Loucy (cell line): ENCODE measurements at regions not wholly inside any gene's neighbourhood (a gene's known extent, or its start where the extent isn't known, plus 50 kb on each side); places are given as distances from the start of the nearest gene placed in this dataset.

Source experiments
- H2AFZ ChIP-seq: fragments of 200-600 bp; sonication (generic); 2 replicates; pipeline ENCODE4 v1.6.0; 2016; ENCODE audit warnings: antibody characterized with exemption, mild to moderate bottlenecking, low read length, moderate library complexity
- H3F3A ChIP-seq: fragments of 200-600 bp; 2 replicates; pipeline ENCODE4 v1.6.0; 2016; ENCODE audit warnings: antibody characterized with exemption, low read depth, mild to moderate bottlenecking
- H3K27me3 ChIP-seq: fragments of 200-600 bp; sonication (generic); 2 replicates; pipeline ENCODE4 v1.6.1; 2014; ENCODE audit warnings: low read length, mild to moderate bottlenecking; ENCODE audit not compliant: insufficient read depth, poor library complexity, severe bottlenecking
- H3K36me3 ChIP-seq: fragments of 200-600 bp; sonication (generic); 2 replicates; pipeline ENCODE4 v1.6.1; 2016; ENCODE audit warnings: low read length; ENCODE audit not compliant: insufficient read depth
- H3K4me1 ChIP-seq: fragments of 200-600 bp; sonication (generic); 2 replicates; pipeline ENCODE4 v1.5.1; 2014; ENCODE audit warnings: low read length, mild to moderate bottlenecking; ENCODE audit not compliant: insufficient read depth, poor library complexity, severe bottlenecking
- H3K4me2 ChIP-seq: fragments of 200-600 bp; sonication (generic); 2 replicates; pipeline ENCODE4 v1.6.0; 2014; ENCODE audit warnings: antibody characterized with exemption, low read length, low read depth, mild to moderate bottlenecking; ENCODE audit not compliant: poor library complexity, severe bottlenecking
- H3K4me3 ChIP-seq: fragments of 200-600 bp; sonication (generic); 2 replicates; pipeline ENCODE4 v1.5.1; 2014; ENCODE audit warnings: low read length, mild to moderate bottlenecking, mixed read lengths; ENCODE audit not compliant: poor library complexity, severe bottlenecking
- H3K79me2 ChIP-seq: fragments of 200-600 bp; sonication (generic); 2 replicates; pipeline ENCODE4 v1.6.1; 2014; ENCODE audit warnings: low read length; ENCODE audit not compliant: insufficient read depth
- H3K9ac ChIP-seq: fragments of 200-600 bp; sonication (generic); 2 replicates; pipeline ENCODE4 v1.6.0; 2014; ENCODE audit warnings: mild to moderate bottlenecking, low read depth, low read length, moderate library complexity; ENCODE audit not compliant: poor library complexity, severe bottlenecking
- H3K9me2 ChIP-seq: fragments of 200-600 bp; sonication (generic); replicated peaks from 2 replicates; pipeline ENCODE4 v1.6.1; 2016; ENCODE audit warnings: low read depth, low read length, mixed read lengths
- H3K9me3 ChIP-seq: fragments of 200-600 bp; sonication (generic); 2 replicates; pipeline ENCODE4 v1.6.1; 2014; ENCODE audit warnings: mild to moderate bottlenecking, antibody characterized with exemption, low read length, low read depth; ENCODE audit not compliant: insufficient read depth
- H4K20me1 ChIP-seq: fragments of 200-600 bp; sonication (generic); 2 replicates; pipeline ENCODE4 v1.6.0; 2014; ENCODE audit warnings: antibody characterized with exemption, low read length, mild to moderate bottlenecking; ENCODE audit not compliant: insufficient read depth, poor library complexity, severe bottlenecking
- EZH2phosphoT487 ChIP-seq: fragments of 200-600 bp; IDR thresholded peaks from 2 replicates; pipeline ENCODE4 v1.6.1; 2018; ENCODE audit warnings: antibody characterized with exemption, mild to moderate bottlenecking, moderate library complexity, borderline replicate concordance
- TF ChIP-seq, protein P1 (sequence below): fragments of 200-600 bp; sonication (generic); conservative IDR thresholded peaks from 2 replicates; pipeline ENCODE4 v1.5.1; 2014; ENCODE audit warnings: mild to moderate bottlenecking, antibody characterized with exemption, low read length

DNA sequence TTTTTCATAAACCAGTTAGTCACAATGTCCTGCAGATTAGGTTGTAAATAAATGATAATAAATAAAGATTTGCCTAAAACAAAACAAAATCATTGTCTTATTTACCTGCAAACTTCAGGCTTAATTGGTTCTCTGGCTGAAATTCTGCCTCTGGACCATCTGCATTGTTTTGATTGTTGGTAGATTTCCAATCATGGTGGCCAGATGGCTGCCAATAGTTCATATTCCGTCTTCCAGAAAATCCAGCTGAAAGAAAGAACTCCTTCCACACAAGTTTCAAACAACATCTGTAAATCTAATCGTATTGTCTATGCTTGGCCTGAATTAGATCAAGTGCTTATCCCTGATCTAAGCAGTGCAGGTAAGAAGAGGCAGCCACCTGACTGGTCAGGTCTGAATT is 771.1 kb upstream of the ZEB2 start:
- TF ChIP-seq, protein P1, sequence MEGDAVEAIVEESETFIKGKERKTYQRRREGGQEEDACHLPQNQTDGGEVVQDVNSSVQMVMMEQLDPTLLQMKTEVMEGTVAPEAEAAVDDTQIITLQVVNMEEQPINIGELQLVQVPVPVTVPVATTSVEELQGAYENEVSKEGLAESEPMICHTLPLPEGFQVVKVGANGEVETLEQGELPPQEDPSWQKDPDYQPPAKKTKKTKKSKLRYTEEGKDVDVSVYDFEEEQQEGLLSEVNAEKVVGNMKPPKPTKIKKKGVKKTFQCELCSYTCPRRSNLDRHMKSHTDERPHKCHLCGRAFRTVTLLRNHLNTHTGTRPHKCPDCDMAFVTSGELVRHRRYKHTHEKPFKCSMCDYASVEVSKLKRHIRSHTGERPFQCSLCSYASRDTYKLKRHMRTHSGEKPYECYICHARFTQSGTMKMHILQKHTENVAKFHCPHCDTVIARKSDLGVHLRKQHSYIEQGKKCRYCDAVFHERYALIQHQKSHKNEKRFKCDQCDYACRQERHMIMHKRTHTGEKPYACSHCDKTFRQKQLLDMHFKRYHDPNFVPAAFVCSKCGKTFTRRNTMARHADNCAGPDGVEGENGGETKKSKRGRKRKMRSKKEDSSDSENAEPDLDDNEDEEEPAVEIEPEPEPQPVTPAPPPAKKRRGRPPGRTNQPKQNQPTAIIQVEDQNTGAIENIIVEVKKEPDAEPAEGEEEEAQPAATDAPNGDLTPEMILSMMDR: no peak
- TF ChIP-seq EZH2phosphoT487: no peak
- H4K20me1 ChIP-seq: no peaks in the 10 kb centered on the region
- H3K4me3 ChIP-seq: no peak overlapping the region
- H3K27me3 ChIP-seq: peaks cover 9% of the 10 kb centered on the region
- no peaks in the 10 kb centered on the region for H3K9me2 ChIP-seq
- no peaks in the 10 kb centered on the region for H3K36me3 ChIP-seq
- peaks cover 14% of the 10 kb centered on the region for H3K4me1 ChIP-seq
- no peaks in the 10 kb centered on the region for H3K9me3 ChIP-seq
- no peaks in the 10 kb centered on the region for H3F3A ChIP-seq
- no peak overlapping the region for H3K9ac ChIP-seq
- H3K4me2 ChIP-seq: no peak overlapping the region
- no peaks in the 10 kb centered on the region for H3K79me2 ChIP-seq
- no peak overlapping the region for H2AFZ ChIP-seq

DNA sequence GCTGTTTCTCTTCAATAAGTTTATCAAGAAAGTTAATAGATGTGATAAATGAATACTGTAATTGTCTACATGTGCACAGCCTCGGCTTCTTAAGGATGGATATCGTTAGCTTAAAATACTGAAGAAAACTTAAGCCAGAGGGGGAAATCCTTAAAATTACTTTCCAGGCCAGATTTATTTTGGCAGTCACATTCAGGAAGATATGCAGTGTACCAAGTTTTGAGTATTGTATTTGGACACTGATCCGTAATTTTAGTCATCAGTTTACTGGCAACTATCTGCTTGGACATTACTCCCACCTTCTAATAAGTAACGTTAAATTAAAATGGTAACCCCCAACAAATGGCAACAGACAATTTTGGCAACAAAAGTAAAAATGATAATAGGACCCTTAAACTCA is 770.0 kb upstream of the ZEB2 start:
- no peaks in the 10 kb centered on the region for H3K9me2 ChIP-seq
- no peak overlapping the region for H3K4me3 ChIP-seq
- H3K27me3 ChIP-seq: peaks cover 9% of the 10 kb centered on the region
- H3F3A ChIP-seq: no peaks in the 10 kb centered on the region
- H3K9ac ChIP-seq: no peak overlapping the region
- H2AFZ ChIP-seq: no peak overlapping the region
- TF ChIP-seq EZH2phosphoT487: no peak
- TF ChIP-seq, protein P1: no peak
- peaks cover 14% of the 10 kb centered on the region for H3K4me1 ChIP-seq
- no peaks in the 10 kb centered on the region for H3K9me3 ChIP-seq
- H4K20me1 ChIP-seq: no peaks in the 10 kb centered on the region
- no peak overlapping the region for H3K4me2 ChIP-seq
- no peaks in the 10 kb centered on the region for H3K79me2 ChIP-seq
- H3K36me3 ChIP-seq: no peaks in the 10 kb centered on the region

- TF ChIP-seq, protein P1: no peak
- no peak for TF ChIP-seq EZH2phosphoT487
- H2AFZ ChIP-seq: no peak overlapping the region
- H3K79me2 ChIP-seq: no peaks in the 10 kb centered on the region
- H3K4me3 ChIP-seq: no peak overlapping the region
- peaks cover 14% of the 10 kb centered on the region for H3K4me1 ChIP-seq
- H3K9me3 ChIP-seq: no peaks in the 10 kb centered on the region
- peak overlapping the region; percentile 15 for H3K4me2 ChIP-seq
- no peaks in the 10 kb centered on the region for H4K20me1 ChIP-seq
- H3K9ac ChIP-seq: no peak overlapping the region
- H3K27me3 ChIP-seq: peaks cover 9% of the 10 kb centered on the region
- H3K36me3 ChIP-seq: no peaks in the 10 kb centered on the region
- no peaks in the 10 kb centered on the region for H3K9me2 ChIP-seq
- H3F3A ChIP-seq: no peaks in the 10 kb centered on the region
Observed at GRCh38 chr2:145288650-145289496, 769.0 kb upstream of the ZEB2 start.
